ENCODE measurements at regions not wholly inside any gene's neighbourhood (a gene's known extent, or its start where the extent isn't known, plus 50 kb on each side); places are given as distances from the start of the nearest gene placed in this dataset.

- H3K27ac Mint-ChIP-seq = no peak overlapping the region
These were observed 191.1 kb upstream of the IRX3 start for GRCh38 chr16:54477714-54478113.

GRCh38 chr16:54475019-54475601 is 188.5 kb upstream of the IRX3 start:
- no peaks in the 10 kb centered on the region for H3K36me3 Mint-ChIP-seq
- no peak overlapping the region for H3K4me3 Mint-ChIP-seq
- H3K9me3 Mint-ChIP-seq = peaks cover 13% of the 10 kb centered on the region
- no peaks in the 10 kb centered on the region for H3K4me1 Mint-ChIP-seq
- peaks cover 7% of the 10 kb centered on the region for H3K27me3 Mint-ChIP-seq
- H3K27ac Mint-ChIP-seq = no peak overlapping the region
- no peak for ATAC-seq (ENCODE audit: low read depth)
- DNase-seq (ENCODE audit: low spot score in 2 of 2) = no peak

More at GRCh38 chr16:54477714-54478113, 191.1 kb upstream of the IRX3 start:
- Mint-ChIP-seq H3K36me3 (no peaks in the 10 kb centered on the region), H3K9me3 (peaks cover 14% of the 10 kb centered on the region), H3K27me3 (peaks cover 2% of the 10 kb centered on the region), H3K4me1 (no peaks in the 10 kb centered on the region), H3K4me3 (no peak overlapping the region)
- ATAC-seq (ENCODE audit: low read depth) (no peak), DNase-seq (ENCODE audit: low spot score in 2 of 2) (no peak)

GRCh38 chr16:54473226-54473993 is 186.8 kb upstream of the IRX3 start:
- H3K4me1 Mint-ChIP-seq = no peaks in the 10 kb centered on the region
- no peak for ATAC-seq (ENCODE audit: low read depth)

GRCh38 chr16:54467398-54467797 is 180.8 kb upstream of the IRX3 start:
- Mint-ChIP-seq H3K36me3 (no peaks in the 10 kb centered on the region), H3K9me3 (peaks cover 4% of the 10 kb centered on the region), H3K4me1 (no peaks in the 10 kb centered on the region), H3K4me3 (no peak overlapping the region), H3K27me3 (peaks cover 3% of the 10 kb centered on the region), H3K27ac (no peak overlapping the region)
- ATAC-seq (ENCODE audit: low read depth) = no peak
- DNase-seq (ENCODE audit: low spot score in 2 of 2) = no peak

More at GRCh38 chr16:54473226-54473993, 186.8 kb upstream of the IRX3 start:
- peaks cover 13% of the 10 kb centered on the region for H3K9me3 Mint-ChIP-seq
- H3K4me3 Mint-ChIP-seq = no peak overlapping the region
- H3K27ac Mint-ChIP-seq = no peak overlapping the region
- H3K27me3 Mint-ChIP-seq = peaks cover 7% of the 10 kb centered on the region
- DNase-seq (ENCODE audit: low spot score in 2 of 2) = no peak
- H3K36me3 Mint-ChIP-seq = no peaks in the 10 kb centered on the region

- Mint-ChIP-seq H3K9me3 (peaks cover 4% of the 10 kb centered on the region), H3K36me3 (no peaks in the 10 kb centered on the region), H3K27ac (no peak overlapping the region), H3K4me3 (no peak overlapping the region), H3K4me1 (no peaks in the 10 kb centered on the region), H3K27me3 (peaks cover 1% of the 10 kb centered on the region)
- ATAC-seq (ENCODE audit: low read depth) = no peak
- no peak for DNase-seq (ENCODE audit: low spot score in 2 of 2)
These were observed 179.6 kb upstream of the IRX3 start for GRCh38 chr16:54466233-54466632.

GRCh38 chr16:54465063-54465462 is 178.5 kb upstream of the IRX3 start:
- Mint-ChIP-seq H3K36me3 (no peaks in the 10 kb centered on the region), H3K27ac (no peak overlapping the region), H3K9me3 (peaks cover 4% of the 10 kb centered on the region), H3K4me3 (no peak overlapping the region), H3K27me3 (peaks cover 1% of the 10 kb centered on the region), H3K4me1 (no peaks in the 10 kb centered on the region)
- DNase-seq (ENCODE audit: low spot score in 2 of 2) = no peak
- ATAC-seq (ENCODE audit: low read depth) = no peak

- Mint-ChIP-seq H3K4me1 (no peaks in the 10 kb centered on the region), H3K4me3 (no peak overlapping the region), H3K9me3 (peaks cover 4% of the 10 kb centered on the region), H3K27me3 (peaks cover 1% of the 10 kb centered on the region), H3K36me3 (no peaks in the 10 kb centered on the region), H3K27ac (no peak overlapping the region)
- ATAC-seq (ENCODE audit: low read depth) (no peak), DNase-seq (ENCODE audit: low spot score in 2 of 2) (no peak)
These were observed 176.2 kb upstream of the IRX3 start for GRCh38 chr16:54462771-54463170.

- DNase-seq (ENCODE audit: low spot score in 2 of 2) (no peak), ATAC-seq (ENCODE audit: low read depth) (no peak)
- H3K9me3 Mint-ChIP-seq = peaks cover 4% of the 10 kb centered on the region
- H3K36me3 Mint-ChIP-seq = no peaks in the 10 kb centered on the region
- no peak overlapping the region for H3K27ac Mint-ChIP-seq
- peaks cover 1% of the 10 kb centered on the region for H3K27me3 Mint-ChIP-seq
- no peaks in the 10 kb centered on the region for H3K4me1 Mint-ChIP-seq
- no peak overlapping the region for H3K4me3 Mint-ChIP-seq
These were observed 175.6 kb upstream of the IRX3 start for GRCh38 chr16:54462151-54462651.

- H3K27me3 Mint-ChIP-seq = peaks cover 1% of the 10 kb centered on the region
- H3K36me3 Mint-ChIP-seq = no peaks in the 10 kb centered on the region
- DNase-seq (ENCODE audit: low spot score in 2 of 2) (no peak), ATAC-seq (ENCODE audit: low read depth) (no peak)
- H3K4me1 Mint-ChIP-seq = no peaks in the 10 kb centered on the region
- no peak overlapping the region for H3K4me3 Mint-ChIP-seq
- peaks cover 3% of the 10 kb centered on the region for H3K9me3 Mint-ChIP-seq
- no peak overlapping the region for H3K27ac Mint-ChIP-seq
These were observed 173.8 kb upstream of the IRX3 start for GRCh38 chr16:54460263-54460860.

- Mint-ChIP-seq H3K36me3 (no peaks in the 10 kb centered on the region), H3K9me3 (peaks cover 3% of the 10 kb centered on the region), H3K27me3 (peaks cover 1% of the 10 kb centered on the region), H3K4me1 (no peaks in the 10 kb centered on the region), H3K4me3 (no peak overlapping the region), H3K27ac (no peak overlapping the region)
- ATAC-seq (ENCODE audit: low read depth) (no peak), DNase-seq (ENCODE audit: low spot score in 2 of 2) (no peak)
These were observed 173.1 kb upstream of the IRX3 start for GRCh38 chr16:54459509-54460262.

GRCh38 chr16:54458923-54459322 is 172.3 kb upstream of the IRX3 start:
- Mint-ChIP-seq H3K27ac (no peak overlapping the region), H3K9me3 (peaks cover 3% of the 10 kb centered on the region), H3K4me3 (no peak overlapping the region), H3K27me3 (peaks cover 1% of the 10 kb centered on the region), H3K4me1 (peaks cover 3% of the 10 kb centered on the region), H3K36me3 (no peaks in the 10 kb centered on the region)
- no peak for DNase-seq (ENCODE audit: low spot score in 2 of 2)
- no peak for ATAC-seq (ENCODE audit: low read depth)

GRCh38 chr16:54456291-54456690 is 169.7 kb upstream of the IRX3 start:
- Mint-ChIP-seq H3K27ac (no peak overlapping the region), H3K4me3 (no peak overlapping the region), H3K36me3 (no peaks in the 10 kb centered on the region), H3K27me3 (peaks cover 4% of the 10 kb centered on the region), H3K9me3 (peaks cover 6% of the 10 kb centered on the region), H3K4me1 (peaks cover 3% of the 10 kb centered on the region)
- ATAC-seq (ENCODE audit: low read depth) (no peak), DNase-seq (ENCODE audit: low spot score in 2 of 2) (no peak)

- H3K4me3 Mint-ChIP-seq = no peak overlapping the region
- H3K27me3 Mint-ChIP-seq = peaks cover 3% of the 10 kb centered on the region
- H3K4me1 Mint-ChIP-seq = peaks cover 3% of the 10 kb centered on the region
- no peaks in the 10 kb centered on the region for H3K36me3 Mint-ChIP-seq
- ATAC-seq (ENCODE audit: low read depth) = no peak
- no peak overlapping the region for H3K27ac Mint-ChIP-seq
- H3K9me3 Mint-ChIP-seq = peaks cover 6% of the 10 kb centered on the region
- DNase-seq (ENCODE audit: low spot score in 2 of 2) = no peak
These were observed 168.6 kb upstream of the IRX3 start for GRCh38 chr16:54455030-54455725.
